ENCODE measurements at regions not wholly inside any gene's neighbourhood (a gene's known extent, or its start where the extent isn't known, plus 50 kb on each side); places are given as distances from the start of the nearest gene placed in this dataset.
"Not testable (repeated sequence)": the region's sequence is repeated elsewhere in the genome, so short reads cannot be mapped to it uniquely, and the experiment has no call there.

DNA sequence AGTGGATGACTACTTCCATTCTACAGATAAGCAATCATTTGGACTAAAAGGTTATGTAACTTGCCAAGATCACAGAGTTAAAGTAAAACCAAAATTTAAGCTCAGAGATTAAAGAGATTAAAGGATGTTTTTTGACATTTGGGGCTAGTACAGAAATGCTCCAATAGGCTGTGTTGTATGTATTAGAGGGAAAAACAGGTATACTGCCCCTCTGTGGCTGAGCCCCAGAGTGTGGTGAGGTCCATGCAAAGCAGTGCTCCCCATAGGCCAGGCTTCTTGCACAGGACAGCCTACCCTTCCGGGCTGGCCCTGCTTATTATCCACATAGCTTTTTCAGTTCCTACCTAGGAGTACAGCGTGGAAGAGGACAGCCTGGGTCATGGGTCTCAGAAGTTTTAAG is 322.8 kb downstream of the POM121L12 start:
- TF ChIP-seq, protein P1, sequence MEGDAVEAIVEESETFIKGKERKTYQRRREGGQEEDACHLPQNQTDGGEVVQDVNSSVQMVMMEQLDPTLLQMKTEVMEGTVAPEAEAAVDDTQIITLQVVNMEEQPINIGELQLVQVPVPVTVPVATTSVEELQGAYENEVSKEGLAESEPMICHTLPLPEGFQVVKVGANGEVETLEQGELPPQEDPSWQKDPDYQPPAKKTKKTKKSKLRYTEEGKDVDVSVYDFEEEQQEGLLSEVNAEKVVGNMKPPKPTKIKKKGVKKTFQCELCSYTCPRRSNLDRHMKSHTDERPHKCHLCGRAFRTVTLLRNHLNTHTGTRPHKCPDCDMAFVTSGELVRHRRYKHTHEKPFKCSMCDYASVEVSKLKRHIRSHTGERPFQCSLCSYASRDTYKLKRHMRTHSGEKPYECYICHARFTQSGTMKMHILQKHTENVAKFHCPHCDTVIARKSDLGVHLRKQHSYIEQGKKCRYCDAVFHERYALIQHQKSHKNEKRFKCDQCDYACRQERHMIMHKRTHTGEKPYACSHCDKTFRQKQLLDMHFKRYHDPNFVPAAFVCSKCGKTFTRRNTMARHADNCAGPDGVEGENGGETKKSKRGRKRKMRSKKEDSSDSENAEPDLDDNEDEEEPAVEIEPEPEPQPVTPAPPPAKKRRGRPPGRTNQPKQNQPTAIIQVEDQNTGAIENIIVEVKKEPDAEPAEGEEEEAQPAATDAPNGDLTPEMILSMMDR (IDR thresholded peaks at IDR 0.05): no peak
- no peak for TF ChIP-seq POLR2A (IDR thresholded peaks at IDR 0.05)

GRCh38 chr7:53383131-53383530 is 347.7 kb downstream of the POM121L12 start:
- no peak overlapping the region for H3K27ac ChIP-seq
- H3K4me1 ChIP-seq (replicated peaks in 1 of 2): no peaks in the 10 kb centered on the region
- intact Hi-C loops (cut with DNase I): no loop called here
- no peak overlapping the region for H3K4me3 ChIP-seq
- no peaks in the 10 kb centered on the region for H3K36me3 ChIP-seq (replicated peaks in 1 of 2)
- H3K27me3 ChIP-seq: no peaks in the 10 kb centered on the region
- no peak for DNase-seq
- 92 to 95% (median 93%) methylated on average over 3 of the region's 3 CpGs for WGBS, 4 donors
- no peak for TF ChIP-seq POLR2A (IDR thresholded peaks at IDR 0.05)
- TF ChIP-seq, protein P1 (IDR thresholded peaks at IDR 0.05): no peak
- no peaks in the 10 kb centered on the region for H3K9me3 ChIP-seq (replicated peaks in 1 of 3)

More for the DNA sequence above, 322.8 kb downstream of the POM121L12 start:
- intact Hi-C loops (cut with DNase I): no loop called here
- Histone ChIP-seq H3K4me3 (no peak overlapping the region), H3K27me3 (no peaks in the 10 kb centered on the region), H3K9me3 (replicated peaks in 1 of 3) (peaks cover 0 to 3% (median 0%) of the 10 kb centered on the region in 3 donors), H3K4me1 (replicated peaks in 1 of 2) (no peaks in the 10 kb centered on the region), H3K27ac (no peak overlapping the region), H3K36me3 (replicated peaks in 1 of 2) (no peaks in the 10 kb centered on the region)
- DNase-seq: no peak
- WGBS, 4 donors: 82 to 96% (median 89%) methylated on average over 2 of the region's 2 CpGs

- DNase-seq; H3K27me3 ChIP-seq; H3K36me3 ChIP-seq (replicated peaks in 1 of 2); H3K9me3 ChIP-seq (replicated peaks in 1 of 3); H3K27ac ChIP-seq; intact Hi-C loops (cut with DNase I); H3K4me1 ChIP-seq (replicated peaks in 1 of 2); H3K4me3 ChIP-seq: not testable (repeated sequence)
- 94 to 100% (median 97%) methylated on average over 6 to 19 of the region's 19 CpGs for WGBS, 4 donors
Observed at GRCh38 chr7:53385239-53385638, 349.8 kb downstream of the POM121L12 start.

DNA sequence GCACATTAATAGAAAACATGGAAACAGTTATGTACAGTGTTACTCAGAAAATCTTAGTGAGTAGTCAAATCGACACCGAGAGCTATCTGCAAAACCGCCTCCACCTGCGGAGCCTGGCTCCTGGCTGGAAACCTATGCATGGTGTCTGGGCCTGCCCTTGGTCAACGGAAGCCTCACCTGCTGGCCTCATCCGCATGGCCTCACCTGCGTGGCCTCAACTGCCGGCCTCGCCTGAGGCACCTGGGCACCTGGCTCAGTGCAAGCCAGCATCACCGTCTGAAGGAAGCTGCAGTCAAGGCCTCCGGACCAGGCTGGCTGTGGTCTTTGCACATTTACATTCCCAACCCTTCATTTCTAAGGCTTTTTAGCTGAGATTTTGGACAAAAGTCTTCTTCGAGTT is 352.1 kb downstream of the POM121L12 start:
- intact Hi-C loops (cut with DNase I): no loop called here
- no peak for TF ChIP-seq POLR2A (IDR thresholded peaks at IDR 0.05)
- H3K4me1 ChIP-seq (replicated peaks in 1 of 2): no peaks in the 10 kb centered on the region
- H3K27me3 ChIP-seq: no peaks in the 10 kb centered on the region
- no peak overlapping the region for H3K27ac ChIP-seq
- WGBS, 4 donors: 89 to 96% (median 91%) methylated on average over 8 to 12 of the region's 12 CpGs
- no peak overlapping the region for H3K4me3 ChIP-seq
- DNase-seq: no peak
- peaks cover 0 to 5% (median 0%) of the 10 kb centered on the region in 3 donors for H3K9me3 ChIP-seq (replicated peaks in 1 of 3)
- H3K36me3 ChIP-seq (replicated peaks in 1 of 2): no peaks in the 10 kb centered on the region

DNA sequence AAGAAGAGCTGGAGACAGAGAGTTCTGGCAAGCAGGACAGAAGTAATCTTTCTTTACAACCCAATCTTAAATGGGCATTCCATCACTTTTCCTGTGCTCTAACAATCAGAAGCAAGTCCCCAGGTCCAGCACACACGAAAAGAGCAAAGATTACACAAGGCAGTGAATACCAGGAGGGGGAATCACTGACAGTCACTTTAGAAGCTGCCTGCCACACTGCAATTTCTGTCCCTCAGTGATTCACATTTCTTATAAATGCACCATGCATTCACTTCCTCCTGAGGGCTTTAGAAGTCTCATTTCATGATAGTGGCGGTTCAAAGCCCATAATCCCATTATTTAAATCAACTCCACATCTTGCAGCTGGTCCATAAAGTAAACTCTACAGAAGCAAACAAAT is 362.5 kb downstream of the POM121L12 start:
- Histone ChIP-seq H3K4me1 (replicated peaks in 1 of 2) (no peaks in the 10 kb centered on the region), H3K27ac (no peak overlapping the region), H3K9me3 (replicated peaks in 1 of 3) (no peaks in the 10 kb centered on the region), H3K36me3 (replicated peaks in 1 of 2) (no peaks in the 10 kb centered on the region), H3K27me3 (no peaks in the 10 kb centered on the region), H3K4me3 (no peak overlapping the region)
- 82 to 91% (median 86%) methylated on average over 2 of the region's 2 CpGs for WGBS, 4 donors
- intact Hi-C loops (cut with DNase I): no loop called here
- TF ChIP-seq, protein P1 (IDR thresholded peaks at IDR 0.05): no peak
- TF ChIP-seq POLR2A (IDR thresholded peaks at IDR 0.05): no peak
- no peak for DNase-seq
